Adrenal gland (tissue), 9 donors: ENCODE measurements at regions not wholly inside any gene's neighbourhood (a gene's known extent, or its start where the extent isn't known, plus 50 kb on each side); places are given as distances from the start of the nearest gene placed in this dataset.

Experiments
- DNase-seq, 7 donors: peaks; one replicate each; pipeline ENCODE4 v3.0.0-alpha.2; 2019 to 2020
- H3K27ac ChIP-seq, 5 donors: fragments of 200-600 bp; sonication (generic) in 4 of 5; 1 replicate in 3 of 5; 2 replicates in 2 of 5; pipeline versions ENCODE4 v1.5.1 to v1.8.0; 2016 to 2020; ENCODE audit warnings: mild to moderate bottlenecking in 1 of 5
- H3K27me3 ChIP-seq: fragments of 200-600 bp; 2 replicates; pipeline ENCODE4 v1.8.0; 2021
- H3K36me3 ChIP-seq, 2 donors: fragments of 200-600 bp; replicated peaks in 1 of 2; 1 replicate in 1 of 2; 2 replicates in 1 of 2; pipeline versions ENCODE4 v1.5.1 to v1.8.0; 2018 to 2022
- H3K4me1 ChIP-seq, 2 donors: fragments of 200-600 bp; replicated peaks in 1 of 2; 1 replicate in 1 of 2; 2 replicates in 1 of 2; pipeline versions ENCODE4 v1.5.1 to v1.8.0; 2018 to 2021
- H3K4me3 ChIP-seq, 4 donors: fragments of 200-600 bp; sonication (generic) in 3 of 4; one replicate each; pipeline ENCODE4 v1.5.1; 2016 to 2018
- H3K9me3 ChIP-seq, 3 donors: fragments of 200-600 bp; sonication (generic) in 1 of 3; replicated peaks in 1 of 3; 1 replicate in 2 of 3; 2 replicates in 1 of 3; pipeline versions ENCODE4 v1.5.1 to v1.8.0; 2016 to 2021
- CTCF ChIP-seq, 6 experiments: fragments of 450-650 bp in 4 of 6; fragments of 200-600 bp in 2 of 6; sonication (generic) in 1 of 6; IDR thresholded peaks; 1 replicate in 5 of 6; 2 replicates in 1 of 6; pipeline versions ENCODE4 v1.5.1 to v1.8.0; 2016 to 2021; ENCODE audit warnings: antibody characterized with exemption in 6 of 6, mild to moderate bottlenecking in 2 of 6, moderate library complexity in 1 of 6
- POLR2A ChIP-seq, 2 donors: fragments of 450-650 bp; IDR thresholded peaks; one replicate each; pipeline ENCODE4 v1.6.1; 2017; ENCODE audit warnings: antibody characterized with exemption in 2 of 2, mild to moderate bottlenecking in 2 of 2, moderate library complexity in 1 of 2
- WGBS, 4 donors: extraction: QIAGEN DNeasy Blood & Tissue Kit in 2 of 4; methylation state at CpG; one replicate each; pipeline versions ENCODE4 v1.1.5 to v1.1.7; 2013 to 2017; 5-methylcytosine and 5-hydroxymethylcytosine counted together
- intact Hi-C, 2 donors: fragments of 100-400 bp; cut with DNase I; formaldehyde crosslinking; loops; one replicate each; pipeline versions ENCODE4 v1.14.1 to v1.15.0; 2022 to 2023
- donor health status: healthy with polysubstance abuse.
- donor health status: Bipolar disorder and iron deficiency.
- donor health status: DM: yes; HTN: yes; CAD: no.
- donor health status: DM: no; HTN: no; CAD: no.
- donor health status: DM: no; HTN: no; CAD: no.

DNA sequence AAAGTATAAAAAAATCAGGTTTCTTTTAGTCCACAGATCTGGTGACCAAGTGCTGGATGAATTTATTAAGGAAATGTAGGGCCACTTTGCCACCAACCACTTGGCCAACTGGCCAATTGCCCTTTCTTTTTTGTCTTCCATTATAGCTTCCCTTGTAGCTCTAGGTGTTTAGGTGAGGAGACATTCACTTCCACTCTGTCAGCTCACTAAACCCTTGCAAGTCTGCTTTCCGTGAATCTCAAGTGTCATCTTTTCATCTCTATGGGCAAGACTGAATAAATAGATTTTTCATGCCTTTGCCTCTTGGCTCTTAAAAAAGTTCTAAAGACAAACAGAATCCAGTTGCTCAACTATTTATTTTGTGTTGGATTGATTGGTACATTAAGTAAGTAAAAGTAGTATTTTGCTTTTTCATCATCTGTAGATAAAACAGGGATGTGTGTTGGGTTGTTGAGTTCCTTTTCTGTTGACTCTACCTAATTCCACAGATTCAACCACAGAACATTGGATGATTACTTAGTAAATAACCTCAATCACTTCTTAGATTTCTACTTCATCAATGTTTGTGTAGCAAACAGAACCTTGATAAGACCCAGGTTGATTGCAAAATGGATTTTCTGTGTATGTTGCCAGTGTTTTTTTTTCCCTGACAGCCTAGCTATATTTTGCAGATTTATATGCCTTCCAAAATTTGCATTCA is 68.1 kb upstream of the GRXCR1 start:
- Histone ChIP-seq H3K4me3 (no peak overlapping the region), H3K4me1 (no peaks in the 10 kb centered on the region), H3K27me3 (no peaks in the 10 kb centered on the region), H3K9me3 (no peaks in the 10 kb centered on the region), H3K27ac (no peak overlapping the region), H3K36me3 (no peaks in the 10 kb centered on the region)
- WGBS, 4 donors = 81 to 96% (median 88%) methylated on average over 1 of the region's 1 CpG
- DNase-seq = no peak
- intact Hi-C loops = no loop called here
- TF ChIP-seq POLR2A (IDR thresholded peaks at IDR 0.05) (no peak), CTCF (IDR thresholded peaks at IDR 0.05) (no peak)

DNA sequence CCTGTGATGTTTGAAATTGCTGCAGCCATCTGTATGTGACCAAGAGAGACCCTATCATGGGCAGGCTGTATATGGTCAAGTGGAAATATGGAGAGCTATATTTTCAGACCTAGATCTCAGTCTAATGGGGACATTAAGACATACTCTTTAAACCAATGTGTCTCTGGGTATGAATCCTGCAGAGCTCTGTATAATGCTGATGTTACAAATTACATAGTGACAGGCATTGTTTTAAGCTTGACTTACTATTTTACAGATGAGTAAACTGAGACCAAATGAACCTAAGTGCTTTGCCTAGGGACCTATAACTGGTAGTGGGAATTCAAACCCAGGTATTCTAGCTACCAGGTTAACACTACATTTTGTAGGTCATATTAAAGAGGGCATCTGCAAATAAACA is 71.3 kb upstream of the GRXCR1 start:
- Histone ChIP-seq H3K36me3 (no peaks in the 10 kb centered on the region), H3K9me3 (no peaks in the 10 kb centered on the region), H3K4me3 (no peak overlapping the region), H3K4me1 (no peaks in the 10 kb centered on the region), H3K27me3 (no peaks in the 10 kb centered on the region), H3K27ac (no peak overlapping the region)
- intact Hi-C loops = no loop called here
- TF ChIP-seq POLR2A (IDR thresholded peaks at IDR 0.05) (no peak), CTCF (IDR thresholded peaks at IDR 0.05) (no peak)
- no peak for DNase-seq

- DNase-seq = no peak
- H3K27me3 ChIP-seq = no peaks in the 10 kb centered on the region
- TF ChIP-seq CTCF (IDR thresholded peaks at IDR 0.05) = no peak
- no peak for TF ChIP-seq POLR2A (IDR thresholded peaks at IDR 0.05)
- H3K36me3 ChIP-seq = no peaks in the 10 kb centered on the region
- no peaks in the 10 kb centered on the region for H3K9me3 ChIP-seq
- intact Hi-C loops = no loop called here
- no peaks in the 10 kb centered on the region for H3K4me1 ChIP-seq
- H3K27ac ChIP-seq = no peak overlapping the region
- WGBS, 4 donors = 28 to 71% (median 41%) methylated on average over 2 of the region's 2 CpGs
- H3K4me3 ChIP-seq = no peak overlapping the region
Observed at GRCh38 chr4:42819863-42820514, 72.5 kb upstream of the GRXCR1 start.

DNA sequence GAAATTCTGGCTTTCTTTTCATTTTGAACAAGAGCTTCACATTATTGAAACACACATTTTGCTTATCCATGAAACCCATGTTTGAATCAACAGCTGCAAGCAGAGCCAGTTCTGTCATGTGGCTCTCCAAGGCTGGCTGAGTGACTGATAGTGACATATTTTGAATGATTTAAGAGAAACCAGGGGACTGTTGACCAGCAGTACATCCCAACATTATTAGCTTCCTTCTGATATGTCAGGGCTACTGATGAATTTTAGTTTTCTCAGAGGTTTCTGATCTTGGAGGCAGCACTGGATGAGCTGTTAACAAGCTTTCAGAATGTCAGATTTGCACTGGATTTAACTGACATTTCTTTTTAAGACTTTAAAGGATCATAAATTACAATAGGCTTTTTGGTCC is 74.6 kb upstream of the GRXCR1 start:
- no peaks in the 10 kb centered on the region for H3K4me1 ChIP-seq
- no peak for DNase-seq
- no peaks in the 10 kb centered on the region for H3K36me3 ChIP-seq
- no peaks in the 10 kb centered on the region for H3K27me3 ChIP-seq
- intact Hi-C loops = no loop called here
- no peak overlapping the region for H3K27ac ChIP-seq
- H3K4me3 ChIP-seq = no peak overlapping the region
- no peaks in the 10 kb centered on the region for H3K9me3 ChIP-seq
- no peak for TF ChIP-seq CTCF (IDR thresholded peaks at IDR 0.05)
- TF ChIP-seq POLR2A (IDR thresholded peaks at IDR 0.05) = no peak
